HG03108 (cell line): ENCODE measurements at regions not wholly inside any gene's neighbourhood (a gene's known extent, or its start where the extent isn't known, plus 50 kb on each side); places are given as distances from the start of the nearest gene placed in this dataset.

Source experiments
- ATAC-seq: cut with Tn5 transposase; IDR thresholded peaks from one replicate; pipeline ENCODE4 v1.9.1; 2021; ENCODE audit warnings: moderate library complexity; ENCODE audit not compliant: unreplicated experiment

DNA sequence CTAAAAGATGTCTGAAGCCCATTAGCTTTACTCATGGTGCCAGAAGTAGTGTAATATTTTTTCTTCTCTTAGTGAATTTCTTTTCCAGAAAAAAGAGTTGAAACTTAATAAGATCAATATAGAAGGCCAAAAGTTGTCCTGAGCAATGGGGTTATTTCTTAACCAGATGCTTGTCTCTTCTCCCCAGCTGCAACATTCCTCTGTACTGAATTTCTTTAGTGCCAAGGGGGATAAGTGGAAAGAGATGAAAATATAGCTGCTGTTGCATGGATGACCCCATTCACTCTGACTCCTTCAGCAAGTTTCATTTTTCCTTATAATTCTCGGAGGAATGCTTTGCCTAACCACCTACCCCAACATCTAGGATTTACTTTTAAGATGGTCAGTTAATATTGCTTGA lies 675.0 kb downstream of the USP25 start:
- ATAC-seq = no peak

- no peak for ATAC-seq
Observed at GRCh38 chr21:16406355-16406754, 676.6 kb downstream of the USP25 start.

DNA sequence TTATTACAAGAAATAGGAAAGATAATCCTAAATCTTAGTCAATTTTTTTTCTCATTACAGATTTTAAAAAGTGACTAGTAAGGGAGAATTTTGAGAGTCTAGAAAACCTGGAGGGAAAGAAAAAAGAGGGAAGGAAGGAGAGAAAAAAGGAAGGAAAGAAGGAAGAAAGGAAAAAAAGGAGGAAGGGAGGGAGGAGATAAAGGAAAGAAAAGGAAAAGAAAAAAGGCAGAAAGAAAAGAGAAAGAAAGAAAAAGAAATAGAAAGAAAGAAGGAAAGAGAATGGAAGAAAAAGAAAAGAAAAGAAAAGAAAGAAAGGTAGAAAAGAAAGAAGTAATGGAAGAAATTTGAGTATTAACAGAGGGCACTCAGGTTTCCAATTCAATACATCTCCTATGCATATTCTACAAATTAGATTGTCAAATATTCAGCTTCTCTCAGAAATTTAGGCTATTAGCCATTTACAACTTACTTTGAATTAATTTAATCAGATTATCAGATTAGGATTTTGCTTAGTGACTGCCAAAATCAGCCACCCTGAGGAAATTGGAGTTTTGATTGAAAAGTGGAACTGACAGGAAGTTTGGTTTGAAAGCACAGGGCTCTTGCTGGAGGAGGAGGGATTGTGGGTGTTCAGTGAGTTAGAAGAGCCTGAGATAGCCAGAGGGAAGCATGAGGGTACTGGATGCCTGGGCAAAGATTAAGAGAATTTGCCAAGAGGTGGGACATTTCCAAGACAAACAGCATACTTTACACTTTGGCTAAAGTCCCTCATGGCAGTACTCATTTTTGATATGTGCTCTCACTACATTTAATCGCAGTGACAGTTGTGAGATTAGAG lies 677.8 kb downstream of the USP25 start:
- ATAC-seq = no peak

DNA sequence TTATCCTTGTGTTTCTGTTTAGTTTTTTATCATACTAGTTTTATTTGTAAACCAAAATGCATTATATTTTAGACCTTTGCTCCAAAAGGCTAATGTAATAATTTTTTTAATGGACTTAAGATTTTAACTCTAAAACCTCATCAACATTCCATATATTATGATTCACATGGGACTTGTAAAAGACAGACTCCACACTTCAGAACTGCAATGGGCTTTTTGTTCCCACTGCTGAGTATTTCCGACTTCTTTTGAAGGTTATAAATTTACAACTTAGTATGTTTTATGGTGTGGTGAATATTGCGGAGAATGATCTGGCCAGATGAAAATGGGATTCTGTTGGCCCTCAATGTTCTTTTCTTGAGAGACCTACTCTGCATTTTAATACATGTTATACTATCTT lies 678.5 kb downstream of the USP25 start:
- no peak for ATAC-seq

GRCh38 chr21:16409352-16409751 lies 679.6 kb downstream of the USP25 start:
- no peak for ATAC-seq

GRCh38 chr21:16418226-16418625 lies 688.4 kb downstream of the USP25 start:
- ATAC-seq = no peak

DNA sequence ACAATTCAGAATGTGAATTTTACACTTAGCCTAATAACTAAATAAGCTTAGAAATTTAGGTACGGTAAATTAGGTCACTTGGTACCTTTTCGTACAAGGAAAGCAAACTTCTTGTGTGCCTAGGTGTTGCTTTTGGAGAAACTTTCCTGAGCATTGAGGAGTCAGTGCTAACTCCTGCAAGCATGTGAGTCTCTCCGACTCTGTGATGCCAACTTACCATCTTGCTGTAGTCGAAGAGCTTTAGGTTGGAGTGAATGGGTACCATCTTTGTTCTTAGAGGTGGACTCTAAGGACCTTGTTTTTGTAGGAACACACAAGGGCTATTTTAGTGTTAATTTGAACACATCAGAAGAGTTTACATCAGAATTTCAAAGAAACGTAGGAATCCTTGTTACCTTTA lies 688.9 kb downstream of the USP25 start:
- no peak for ATAC-seq

DNA sequence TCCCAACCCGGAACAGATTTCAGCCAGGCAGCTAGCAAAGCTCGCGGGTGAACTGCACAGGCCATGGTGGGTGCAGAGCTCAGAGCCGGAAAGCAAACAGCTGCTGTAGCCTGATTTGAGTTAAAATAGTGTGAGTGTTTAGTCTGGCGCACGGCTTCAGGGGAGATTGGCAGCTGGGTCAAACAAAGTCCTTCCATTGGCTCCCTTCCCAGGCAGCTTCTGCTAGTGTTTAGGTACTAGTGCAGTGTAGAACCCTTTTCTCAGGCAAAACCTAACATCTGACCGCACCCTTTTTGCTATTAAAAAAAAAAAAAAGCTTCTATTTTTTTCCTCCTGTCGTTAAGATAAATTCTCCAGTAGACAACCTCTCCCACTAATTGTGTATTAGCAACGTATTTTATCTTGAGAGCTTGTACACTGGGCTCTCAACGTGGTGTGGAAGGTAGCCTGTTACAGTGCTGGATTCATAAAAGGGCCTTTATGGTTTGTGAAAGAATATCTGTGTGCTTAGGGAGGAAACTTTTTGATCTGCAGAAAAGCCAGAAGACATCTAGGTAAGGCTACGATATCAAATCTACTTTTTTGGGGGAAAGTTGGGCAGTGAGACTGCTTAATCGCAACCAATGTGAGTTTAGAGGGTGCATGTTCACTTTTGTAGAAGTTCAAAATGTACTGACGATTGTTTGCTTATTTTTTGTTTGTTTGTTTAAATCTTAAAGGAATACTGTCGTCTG lies 689.6 kb downstream of the USP25 start:
- no peak for ATAC-seq

DNA sequence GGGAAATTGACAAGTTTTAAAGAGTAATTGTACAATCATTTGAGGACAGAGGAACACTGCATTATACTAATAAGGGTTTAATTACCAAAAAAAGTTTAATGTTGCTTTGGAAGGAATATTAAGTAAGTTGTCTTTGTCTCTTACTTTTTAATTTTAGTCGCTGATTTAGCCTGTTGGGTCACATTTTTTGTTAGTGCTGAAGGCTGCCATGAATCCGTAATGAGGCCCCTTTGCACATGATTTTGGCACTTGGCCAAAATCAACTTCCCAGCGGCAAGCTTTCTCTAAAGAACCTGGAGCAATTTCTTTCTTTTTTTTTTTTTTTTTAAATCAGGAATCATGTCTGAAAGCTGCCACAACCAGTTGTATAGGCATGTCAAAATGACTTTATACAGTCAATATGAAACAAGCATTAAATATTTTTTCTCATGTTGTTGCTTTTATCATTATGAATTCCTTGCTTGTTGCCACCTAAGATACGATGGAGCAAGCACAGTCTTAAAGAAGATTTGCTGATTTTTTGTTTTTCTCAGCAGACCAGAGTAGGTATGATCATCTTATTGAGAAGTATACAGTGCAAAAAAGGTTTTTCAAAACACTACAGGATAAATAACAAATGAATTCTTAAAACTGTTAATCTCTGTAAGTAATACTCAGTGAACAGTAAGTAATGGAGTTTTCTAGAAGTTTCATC lies 690.4 kb downstream of the USP25 start:
- ATAC-seq = no peak

- no peak for ATAC-seq
Observed at GRCh38 chr21:16421007-16421406, 691.2 kb downstream of the USP25 start.

DNA sequence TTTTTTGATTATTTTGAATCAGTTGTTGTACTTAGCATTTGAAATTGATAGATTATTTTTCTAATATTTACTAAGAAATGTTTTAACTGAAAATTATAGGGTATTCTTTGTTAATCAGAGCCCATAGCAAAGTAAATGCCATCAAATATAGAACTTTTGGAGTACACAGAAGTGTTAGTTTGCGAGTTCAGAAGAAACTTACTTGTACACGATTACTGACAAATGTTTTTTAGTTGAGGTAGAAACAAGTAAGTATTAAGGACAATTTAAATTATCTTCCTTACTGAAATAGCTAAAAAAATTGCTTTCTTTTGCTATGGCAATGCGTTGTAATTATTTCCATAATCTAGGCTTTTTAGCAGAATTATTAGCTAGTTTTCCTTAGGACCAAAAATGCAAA lies 692.2 kb downstream of the USP25 start:
- no peak for ATAC-seq

GRCh38 chr21:16422702-16423101 lies 692.9 kb downstream of the USP25 start:
- ATAC-seq = no peak

DNA sequence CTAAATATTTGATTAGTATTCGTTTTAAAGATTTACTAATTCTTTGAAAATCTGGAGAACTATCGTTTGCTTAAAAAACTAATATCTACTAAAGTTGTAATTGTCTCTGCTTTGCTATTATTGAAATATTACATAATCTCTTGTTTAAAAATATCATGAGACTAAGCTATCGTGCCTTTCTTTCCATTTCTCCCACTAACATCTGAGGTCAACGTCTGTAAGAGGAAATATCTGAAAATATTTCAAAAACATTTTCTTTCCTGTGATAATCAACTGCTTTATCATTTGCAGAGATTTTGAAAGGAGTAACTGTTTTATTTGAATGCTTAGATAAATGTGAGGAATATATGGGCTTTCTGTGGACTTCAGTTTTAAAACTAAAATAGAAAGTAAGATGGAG lies 694.1 kb downstream of the USP25 start:
- no peak for ATAC-seq

DNA sequence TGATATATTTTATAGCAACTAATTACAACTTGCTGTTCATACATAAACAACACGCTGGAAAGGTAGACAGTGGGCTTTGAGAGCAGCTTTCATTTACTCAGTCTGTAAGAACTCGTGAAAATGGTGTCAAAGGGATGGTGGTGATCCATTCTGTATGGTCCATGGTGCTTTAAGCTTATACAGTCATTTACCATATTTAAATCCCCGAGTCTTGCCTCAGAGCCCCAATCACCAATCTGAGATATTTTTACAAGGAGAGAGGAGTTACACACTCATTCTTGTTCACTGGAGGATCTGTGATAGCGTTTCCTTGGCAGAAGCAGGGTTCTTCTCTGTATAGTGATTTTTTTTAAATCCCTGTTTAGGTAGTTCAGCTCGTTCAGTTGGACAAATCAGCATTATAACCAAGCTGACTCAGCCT lies 694.6 kb downstream of the USP25 start:
- ATAC-seq = no peak

GRCh38 chr21:16425376-16425775 lies 695.6 kb downstream of the USP25 start:
- no peak for ATAC-seq

GRCh38 chr21:16426936-16427335 lies 697.2 kb downstream of the USP25 start:
- no peak for ATAC-seq

GRCh38 chr21:16427587-16428087 lies 697.9 kb downstream of the USP25 start:
- no peak for ATAC-seq

DNA sequence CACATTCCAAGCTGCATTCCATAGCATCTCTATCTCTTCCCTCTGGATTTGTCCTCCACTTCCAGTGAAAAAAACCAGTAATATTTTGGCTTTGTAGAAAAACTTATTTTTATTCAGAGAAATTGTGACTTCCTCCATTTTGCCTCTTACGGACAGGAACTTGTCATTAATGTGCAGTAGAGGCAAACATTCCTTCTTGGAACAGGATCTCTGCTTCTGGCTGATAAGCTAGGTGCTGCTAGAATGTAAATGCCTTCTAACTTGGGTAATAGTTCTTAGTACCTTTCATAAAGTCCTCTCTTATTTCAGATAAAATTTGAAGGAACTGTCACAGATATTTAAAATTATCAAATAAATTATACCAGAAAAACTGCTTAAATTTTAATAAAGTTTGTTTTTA lies 707.8 kb downstream of the USP25 start:
- ATAC-seq = no peak

DNA sequence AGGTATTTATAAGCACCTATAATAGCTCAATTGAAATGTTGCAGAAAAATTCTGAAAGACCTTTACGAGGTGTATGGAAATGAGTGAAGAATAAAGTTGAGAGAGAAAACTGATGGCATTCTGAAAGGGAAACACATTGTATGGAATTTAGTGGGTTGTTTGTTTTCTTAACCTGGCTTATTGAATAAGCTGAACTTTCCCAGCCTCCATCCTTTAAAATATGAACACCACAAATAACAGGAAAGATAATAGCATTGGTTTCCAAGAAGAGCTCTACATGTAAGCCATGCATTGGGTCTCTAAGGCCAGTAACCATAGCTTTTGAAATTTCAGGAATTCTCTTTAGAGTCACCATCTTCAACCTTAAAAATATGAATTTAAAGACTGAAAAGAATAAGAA lies 709.0 kb downstream of the USP25 start:
- ATAC-seq = no peak

DNA sequence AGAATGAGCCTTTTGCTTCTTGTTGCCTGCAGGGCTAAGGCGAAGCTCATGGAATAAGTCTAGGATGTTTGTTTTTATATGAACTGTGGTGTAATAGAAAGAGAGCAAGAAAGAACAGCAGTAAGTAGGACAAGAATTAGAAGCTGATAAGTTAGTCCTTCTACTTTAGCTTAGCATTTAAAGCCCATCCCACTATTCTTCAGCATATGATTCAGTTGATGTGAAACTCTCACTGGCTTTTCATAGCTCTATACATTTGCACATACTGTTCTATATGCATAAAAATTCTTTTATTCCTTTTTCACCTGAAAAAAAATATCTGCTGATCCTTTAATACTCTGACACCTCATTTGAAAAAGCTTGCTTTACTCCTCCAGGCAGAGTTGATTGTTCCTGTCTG lies 712.0 kb downstream of the USP25 start:
- no peak for ATAC-seq

DNA sequence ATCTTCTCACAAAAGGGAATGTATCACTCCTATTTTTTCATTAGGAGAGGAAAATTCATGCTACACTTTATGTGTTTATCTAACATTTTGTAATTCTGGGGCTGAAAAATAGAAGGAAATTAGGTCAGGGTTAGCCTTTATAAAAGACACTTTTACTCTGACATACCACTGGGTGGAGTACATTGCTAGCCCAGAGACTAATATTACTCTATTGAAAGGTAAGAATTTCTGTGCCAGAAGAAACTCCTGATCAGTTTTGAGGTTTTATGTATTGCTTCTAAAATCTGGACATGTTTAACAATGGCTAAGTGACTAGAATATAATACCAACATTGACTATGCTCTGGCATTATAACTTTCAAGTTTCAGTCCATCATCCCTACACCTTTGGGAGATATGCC lies 724.6 kb downstream of the USP25 start:
- ATAC-seq = no peak

GRCh38 chr21:16455526-16455925 lies 725.7 kb downstream of the USP25 start:
- ATAC-seq = no peak
